ENCODE measurements at regions not wholly inside any gene's neighbourhood (a gene's known extent, or its start where the extent isn't known, plus 50 kb on each side); places are given as distances from the start of the nearest gene placed in this dataset.

DNA sequence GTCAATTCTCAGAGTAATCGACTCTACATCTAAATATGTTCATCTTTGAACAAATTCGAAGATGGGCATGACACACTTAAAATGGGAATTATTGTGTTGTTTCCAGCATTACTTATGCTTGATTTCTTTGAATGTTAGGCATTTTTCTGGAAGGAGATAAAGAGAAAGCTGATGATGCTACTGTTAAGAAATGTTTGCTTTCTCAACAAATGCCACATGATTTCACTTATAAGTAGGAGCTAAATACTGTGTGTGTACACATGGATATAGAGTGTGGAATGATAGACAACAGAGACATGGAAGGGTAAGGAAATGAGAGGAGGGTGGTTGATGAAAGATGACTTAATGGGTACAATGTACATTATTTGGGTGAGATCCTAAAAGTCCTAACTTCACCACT is 400.9 kb downstream of the TBL1XR1 start:
- TF ChIP-seq, protein P1, sequence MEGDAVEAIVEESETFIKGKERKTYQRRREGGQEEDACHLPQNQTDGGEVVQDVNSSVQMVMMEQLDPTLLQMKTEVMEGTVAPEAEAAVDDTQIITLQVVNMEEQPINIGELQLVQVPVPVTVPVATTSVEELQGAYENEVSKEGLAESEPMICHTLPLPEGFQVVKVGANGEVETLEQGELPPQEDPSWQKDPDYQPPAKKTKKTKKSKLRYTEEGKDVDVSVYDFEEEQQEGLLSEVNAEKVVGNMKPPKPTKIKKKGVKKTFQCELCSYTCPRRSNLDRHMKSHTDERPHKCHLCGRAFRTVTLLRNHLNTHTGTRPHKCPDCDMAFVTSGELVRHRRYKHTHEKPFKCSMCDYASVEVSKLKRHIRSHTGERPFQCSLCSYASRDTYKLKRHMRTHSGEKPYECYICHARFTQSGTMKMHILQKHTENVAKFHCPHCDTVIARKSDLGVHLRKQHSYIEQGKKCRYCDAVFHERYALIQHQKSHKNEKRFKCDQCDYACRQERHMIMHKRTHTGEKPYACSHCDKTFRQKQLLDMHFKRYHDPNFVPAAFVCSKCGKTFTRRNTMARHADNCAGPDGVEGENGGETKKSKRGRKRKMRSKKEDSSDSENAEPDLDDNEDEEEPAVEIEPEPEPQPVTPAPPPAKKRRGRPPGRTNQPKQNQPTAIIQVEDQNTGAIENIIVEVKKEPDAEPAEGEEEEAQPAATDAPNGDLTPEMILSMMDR (conservative IDR thresholded peaks at IDR 0.05; ENCODE audit: low read length): no peak
- TF ChIP-seq EZH2phosphoT487 (IDR thresholded peaks at IDR 0.05; ENCODE audit: borderline replicate concordance, low read depth, low read length): no peak
